ENCODE measurements at regions not wholly inside any gene's neighbourhood (a gene's known extent, or its start where the extent isn't known, plus 50 kb on each side); places are given as distances from the start of the nearest gene placed in this dataset.

- TF ChIP-seq, protein P1, sequence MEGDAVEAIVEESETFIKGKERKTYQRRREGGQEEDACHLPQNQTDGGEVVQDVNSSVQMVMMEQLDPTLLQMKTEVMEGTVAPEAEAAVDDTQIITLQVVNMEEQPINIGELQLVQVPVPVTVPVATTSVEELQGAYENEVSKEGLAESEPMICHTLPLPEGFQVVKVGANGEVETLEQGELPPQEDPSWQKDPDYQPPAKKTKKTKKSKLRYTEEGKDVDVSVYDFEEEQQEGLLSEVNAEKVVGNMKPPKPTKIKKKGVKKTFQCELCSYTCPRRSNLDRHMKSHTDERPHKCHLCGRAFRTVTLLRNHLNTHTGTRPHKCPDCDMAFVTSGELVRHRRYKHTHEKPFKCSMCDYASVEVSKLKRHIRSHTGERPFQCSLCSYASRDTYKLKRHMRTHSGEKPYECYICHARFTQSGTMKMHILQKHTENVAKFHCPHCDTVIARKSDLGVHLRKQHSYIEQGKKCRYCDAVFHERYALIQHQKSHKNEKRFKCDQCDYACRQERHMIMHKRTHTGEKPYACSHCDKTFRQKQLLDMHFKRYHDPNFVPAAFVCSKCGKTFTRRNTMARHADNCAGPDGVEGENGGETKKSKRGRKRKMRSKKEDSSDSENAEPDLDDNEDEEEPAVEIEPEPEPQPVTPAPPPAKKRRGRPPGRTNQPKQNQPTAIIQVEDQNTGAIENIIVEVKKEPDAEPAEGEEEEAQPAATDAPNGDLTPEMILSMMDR (IDR thresholded peaks at IDR 0.05): no peak
- no peak for TF ChIP-seq EZH2 (IDR thresholded peaks at IDR 0.05)
Measured at GRCh38 chr12:42683266-42683665, 93.7 kb upstream of the PRICKLE1 start.
